ENCODE measurements at regions not wholly inside any gene's neighbourhood (a gene's known extent, or its start where the extent isn't known, plus 50 kb on each side); places are given as distances from the start of the nearest gene placed in this dataset.

- Histone ChIP-seq H2AFZ (ENCODE audit: low read length) (no peak overlapping the region), H2BK12ac (ENCODE audit: low read depth, low read length) (no peak overlapping the region), H3K14ac (ENCODE audit: insufficient read length) (no peak overlapping the region), H4K20me1 (replicated peaks in 1 of 2; ENCODE audit: control insufficient read depth in 1 of 2, insufficient read depth in 2 of 2, low read length in 2 of 2) (no peaks in the 10 kb centered on the region), H3K23me2 (ENCODE audit: low read depth, low read length) (no peaks in the 10 kb centered on the region), H3K4me3 (ENCODE audit: extremely low read depth in 1 of 4, insufficient read depth in 2 of 4, low read depth in 3 of 4, low read length in 4 of 4) (no peak overlapping the region), H3K23ac (ENCODE audit: insufficient read length) (no peak overlapping the region), H3K4me2 (ENCODE audit: insufficient read depth in 1 of 2, low read depth in 2 of 2, low read length in 2 of 2) (no peak overlapping the region), H4K8ac (ENCODE audit: extremely low read depth, insufficient read depth, low read length) (no peak overlapping the region), H3K27me3 (replicated peaks in 1 of 4; ENCODE audit: control insufficient read depth in 3 of 4, extremely low read depth in 1 of 4, insufficient read depth in 3 of 4, low read length in 3 of 4) (no peaks in the 10 kb centered on the region), H4K5ac (ENCODE audit: insufficient read length, low read depth, low read length) (no peak overlapping the region), H3K79me1 (ENCODE audit: low read depth, low read length) (no peaks in the 10 kb centered on the region), H4K91ac (replicated peaks; ENCODE audit: insufficient read length, low read length) (no peak overlapping the region), H2BK120ac (replicated peaks; ENCODE audit: low read depth, low read length) (no peak overlapping the region), H3K4me1 (replicated peaks in 1 of 4; ENCODE audit: control insufficient read depth in 3 of 4, insufficient read depth in 4 of 4, low read length in 3 of 4) (no peaks in the 10 kb centered on the region), H2BK15ac (ENCODE audit: low read length) (no peak overlapping the region), H2AK5ac (ENCODE audit: low read depth, low read length) (no peak overlapping the region), H3K79me2 (ENCODE audit: control insufficient read depth in 1 of 2, insufficient read depth in 2 of 2, low read length in 2 of 2) (no peaks in the 10 kb centered on the region), H3K4ac (replicated peaks; ENCODE audit: insufficient read length, low read depth, low read length) (no peak overlapping the region), H2BK20ac (ENCODE audit: low read length) (no peak overlapping the region), H3K9me3 (ENCODE audit: insufficient read depth in 2 of 2, low read depth in 1 of 2, low read length in 1 of 2) (no peaks in the 10 kb centered on the region), H3K27ac (ENCODE audit: low read depth, low read length) (no peak overlapping the region), H3K18ac (ENCODE audit: extremely low read depth, low read length) (no peak overlapping the region), H3K56ac (replicated peaks; ENCODE audit: insufficient read length, low read depth, low read length) (no peak overlapping the region), H3K36me3 (ENCODE audit: control insufficient read depth in 2 of 4, insufficient read depth in 4 of 4, low read length in 3 of 4) (no peaks in the 10 kb centered on the region), H2BK5ac (ENCODE audit: low read depth, low read length) (no peak overlapping the region), H3K9ac (replicated peaks in 1 of 4; ENCODE audit: extremely low read depth in 1 of 4, low read depth in 3 of 4, low read length in 3 of 4) (no peak overlapping the region)
- POLR2A ChIA-PET (ENCODE audit: partially characterized antibody) = no interaction called here
- FAIRE-seq (no peak), DNase-seq (ENCODE audit: low read depth in 1 of 2, low spot score in 2 of 2) (no peak)
- CTCF ChIA-PET (ENCODE audit: partially characterized antibody) = no interaction called here
- 94% methylated on average over 2 of the region's 2 CpGs; no CpG with 5 or more reads in 1 of the 2 experiments for WGBS, 2 experiments (ENCODE audit: extremely low coverage in 1 of 2, insufficient coverage in 1 of 2, insufficient read length in 1 of 2, insufficient replicate concordance in 2 of 2, low coverage in 1 of 2, low lambda C conversion rate in 2 of 2, missing lambda C conversion rate in 1 of 2)
- TF ChIP-seq, protein P1, sequence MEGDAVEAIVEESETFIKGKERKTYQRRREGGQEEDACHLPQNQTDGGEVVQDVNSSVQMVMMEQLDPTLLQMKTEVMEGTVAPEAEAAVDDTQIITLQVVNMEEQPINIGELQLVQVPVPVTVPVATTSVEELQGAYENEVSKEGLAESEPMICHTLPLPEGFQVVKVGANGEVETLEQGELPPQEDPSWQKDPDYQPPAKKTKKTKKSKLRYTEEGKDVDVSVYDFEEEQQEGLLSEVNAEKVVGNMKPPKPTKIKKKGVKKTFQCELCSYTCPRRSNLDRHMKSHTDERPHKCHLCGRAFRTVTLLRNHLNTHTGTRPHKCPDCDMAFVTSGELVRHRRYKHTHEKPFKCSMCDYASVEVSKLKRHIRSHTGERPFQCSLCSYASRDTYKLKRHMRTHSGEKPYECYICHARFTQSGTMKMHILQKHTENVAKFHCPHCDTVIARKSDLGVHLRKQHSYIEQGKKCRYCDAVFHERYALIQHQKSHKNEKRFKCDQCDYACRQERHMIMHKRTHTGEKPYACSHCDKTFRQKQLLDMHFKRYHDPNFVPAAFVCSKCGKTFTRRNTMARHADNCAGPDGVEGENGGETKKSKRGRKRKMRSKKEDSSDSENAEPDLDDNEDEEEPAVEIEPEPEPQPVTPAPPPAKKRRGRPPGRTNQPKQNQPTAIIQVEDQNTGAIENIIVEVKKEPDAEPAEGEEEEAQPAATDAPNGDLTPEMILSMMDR (IDR thresholded peaks at IDR 0.05; ENCODE audit: control extremely low read depth in 1 of 3, insufficient read depth in 1 of 3, low read depth in 1 of 3, low read length in 3 of 3) = no peak
- TF ChIP-seq RNF2 (IDR thresholded peaks at IDR 0.05; ENCODE audit: borderline replicate concordance, low read depth, low read length, missing control alignments, poor library complexity, severe bottlenecking) (no peak), ASH2L (IDR thresholded peaks at IDR 0.05; ENCODE audit: low read length) (no peak), EGR1 (IDR thresholded peaks at IDR 0.05; ENCODE audit: borderline replicate concordance, low read depth, low read length) (no peak), TCF12 (IDR thresholded peaks at IDR 0.05; ENCODE audit: low read depth, low read length) (no peak), RAD21 (IDR thresholded peaks at IDR 0.05 in 1 of 2, conservative IDR thresholded peaks at IDR 0.05 in 1 of 2; ENCODE audit: low read depth in 2 of 2, low read length in 2 of 2) (no peak), EP300 (IDR thresholded peaks at IDR 0.05; ENCODE audit: borderline replicate concordance in 1 of 2, low read depth in 2 of 2, low read length in 2 of 2) (no peak), KDM4A (IDR thresholded peaks at IDR 0.05; ENCODE audit: low read depth, low read length, severe bottlenecking) (no peak), GABPA (IDR thresholded peaks at IDR 0.05; ENCODE audit: borderline replicate concordance, insufficient read depth, low read length) (no peak), TEAD4 (IDR thresholded peaks at IDR 0.05; ENCODE audit: low read depth, low read length) (no peak), SP2 (IDR thresholded peaks at IDR 0.05; ENCODE audit: low read length) (no peak), CBX5 (IDR thresholded peaks at IDR 0.05; ENCODE audit: low read depth, low read length) (no peak)
Observed at GRCh38 chr15:87121336-87121735, 1041.7 kb downstream of the AGBL1 start.
